Stimulated activated CD4-positive, alpha-beta T cell treated with anti-CD3 and anti-CD28 coated beads, Interleukin-1b, Interleukin-23, amount 100 ng/mL, for 24 hours (primary cell): ENCODE measurements at regions not wholly inside any gene's neighbourhood (a gene's known extent, or its start where the extent isn't known, plus 50 kb on each side); places are given as distances from the start of the nearest gene placed in this dataset.

Experiments used
- DNase-seq, 4 experiments: peaks; one replicate each; pipeline ENCODE4 v3.0.0-alpha.2; 2020; ENCODE audit warnings: low read depth in 4 of 4, low spot score in 1 of 4

GRCh38 chr7:98565103-98565502 lies 52.0 kb upstream of the NPTX2 start:
- DNase-seq: no peak

DNA sequence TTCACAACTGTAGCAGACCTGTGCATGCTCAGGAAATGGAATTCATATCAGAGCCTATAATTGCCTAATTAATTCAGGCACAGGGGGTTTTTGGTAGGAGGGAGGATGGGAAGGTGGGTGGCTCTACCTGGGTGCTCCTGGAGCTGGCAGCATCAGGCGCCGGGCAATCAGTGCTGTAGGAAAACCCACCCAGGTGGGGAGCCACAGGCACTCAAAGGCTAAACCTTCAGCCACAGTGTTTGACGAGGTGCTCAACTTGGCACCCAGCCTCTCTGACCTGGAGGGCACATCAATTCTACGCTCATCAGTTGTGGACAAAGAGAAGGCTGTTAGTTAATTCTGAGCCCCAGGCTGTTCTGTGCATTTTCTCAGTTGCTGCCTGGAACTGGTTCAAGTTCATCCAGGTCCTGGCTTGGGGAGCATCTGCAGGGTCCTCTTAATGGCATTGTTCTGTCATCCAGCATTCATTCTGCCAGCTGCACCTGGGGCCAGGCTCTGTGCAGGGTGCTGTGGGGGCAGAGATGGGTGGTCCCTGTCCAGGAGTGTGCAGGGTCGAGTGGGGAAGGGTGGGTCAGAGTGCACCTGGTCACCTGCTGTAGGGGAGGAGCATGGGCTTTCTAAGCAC lies 54.1 kb upstream of the NPTX2 start:
- no peak for DNase-seq

GRCh38 chr7:98562381-98562823 lies 54.7 kb upstream of the NPTX2 start:
- DNase-seq: no peak

- DNase-seq: no peak
These were observed 57.1 kb upstream of the NPTX2 start for GRCh38 chr7:98559958-98560357.

GRCh38 chr7:98559219-98559618 lies 57.9 kb upstream of the NPTX2 start:
- DNase-seq: no peak

GRCh38 chr7:98557538-98558031 lies 59.5 kb upstream of the NPTX2 start:
- DNase-seq: no peak

GRCh38 chr7:98556288-98556687 lies 60.8 kb upstream of the NPTX2 start:
- DNase-seq: no peak

GRCh38 chr7:98555403-98555802 lies 61.7 kb upstream of the NPTX2 start:
- no peak for DNase-seq

DNA sequence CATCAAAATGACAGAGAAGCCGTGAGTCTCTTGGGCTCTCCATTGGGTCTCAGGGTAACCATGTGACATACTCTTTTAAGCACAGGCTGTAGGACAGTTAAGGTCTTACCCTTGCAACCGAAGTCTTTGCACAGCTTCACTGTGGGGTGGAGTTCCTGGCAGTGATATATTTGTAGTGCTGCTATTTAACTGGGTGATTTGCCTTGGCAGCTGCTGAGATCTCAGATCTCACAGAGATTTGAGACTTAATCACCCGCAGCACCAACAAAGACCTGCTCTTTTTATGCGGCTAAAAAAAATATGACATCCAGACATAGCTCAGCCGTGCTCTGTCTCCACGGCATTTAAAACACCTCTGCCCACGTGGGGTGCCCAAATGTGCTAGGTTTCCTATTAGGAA lies 63.4 kb upstream of the NPTX2 start:
- DNase-seq: no peak

DNA sequence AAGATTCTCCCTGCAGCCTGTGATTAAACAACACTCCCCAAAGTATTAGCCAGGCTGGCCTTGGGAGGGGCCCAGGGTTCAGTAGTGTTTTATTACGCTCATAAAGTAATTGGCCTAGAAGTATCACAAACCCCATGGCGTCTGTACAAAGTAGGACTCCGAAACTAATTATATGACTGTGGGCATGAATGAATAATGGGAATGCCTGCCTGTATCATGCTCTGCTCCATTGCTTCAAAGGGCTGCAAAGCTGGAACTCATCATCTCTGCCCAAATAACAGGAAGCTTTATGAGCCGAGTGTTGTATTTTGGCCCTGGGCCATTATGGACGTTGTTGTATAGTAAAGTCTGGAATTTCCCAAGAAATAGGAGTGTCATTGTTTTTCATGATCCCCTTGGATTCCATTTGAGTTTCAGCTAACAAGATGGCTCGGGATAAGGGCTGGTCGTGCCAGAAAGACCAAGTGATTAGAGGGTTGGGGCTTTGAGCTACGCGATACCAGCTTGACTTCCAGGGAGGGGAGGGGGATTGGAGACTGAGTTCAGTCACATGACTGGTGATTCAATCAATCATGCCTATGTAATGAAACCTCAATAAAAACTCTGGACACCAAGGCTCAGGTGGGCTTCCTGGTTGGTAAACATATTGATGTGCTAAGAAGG lies 65.3 kb upstream of the NPTX2 start:
- no peak for DNase-seq

DNA sequence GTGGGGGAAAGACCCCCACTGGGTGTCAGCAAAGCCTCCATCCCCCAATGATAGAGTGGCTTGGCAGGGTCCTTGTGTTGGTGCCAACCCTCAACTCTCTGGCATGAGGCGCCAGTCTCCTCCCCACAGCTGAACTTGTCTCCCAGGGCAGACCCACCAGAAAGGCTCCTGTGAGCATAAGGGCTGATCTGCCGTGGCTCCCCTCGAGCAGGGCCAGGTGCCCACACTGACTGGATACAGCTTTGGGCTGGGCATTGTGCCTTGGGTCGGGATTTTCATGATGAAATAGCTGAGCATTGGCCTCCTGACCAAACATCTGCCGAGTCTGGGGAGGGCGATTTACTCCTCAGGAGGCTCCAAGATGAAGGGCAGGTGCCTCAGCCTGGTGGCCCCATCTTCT lies 68.1 kb upstream of the NPTX2 start:
- DNase-seq: no peak

- DNase-seq: no peak
These were observed 68.7 kb upstream of the NPTX2 start for GRCh38 chr7:98548370-98548769.

- no peak for DNase-seq
These were observed 76.0 kb upstream of the NPTX2 start for GRCh38 chr7:98541101-98541500.

DNA sequence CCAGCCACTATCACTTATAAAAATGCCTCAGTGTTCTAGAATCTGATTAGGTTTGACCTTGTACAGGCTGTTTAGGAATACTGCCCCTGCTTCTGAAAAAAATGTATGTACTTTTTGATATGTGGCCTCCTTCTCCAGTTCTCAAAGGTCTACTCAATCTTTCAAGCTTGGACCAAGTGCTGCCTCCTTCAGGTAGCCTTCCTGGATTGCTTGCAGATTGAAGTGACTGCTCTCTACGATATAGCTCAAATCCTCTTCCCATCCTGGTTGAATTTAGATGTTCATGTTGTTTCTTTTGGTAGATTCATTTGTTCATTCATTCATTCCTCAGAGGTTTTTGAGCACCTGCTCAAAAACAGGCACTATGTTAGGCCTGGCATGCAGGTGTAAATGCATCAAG lies 77.2 kb upstream of the NPTX2 start:
- no peak for DNase-seq

DNA sequence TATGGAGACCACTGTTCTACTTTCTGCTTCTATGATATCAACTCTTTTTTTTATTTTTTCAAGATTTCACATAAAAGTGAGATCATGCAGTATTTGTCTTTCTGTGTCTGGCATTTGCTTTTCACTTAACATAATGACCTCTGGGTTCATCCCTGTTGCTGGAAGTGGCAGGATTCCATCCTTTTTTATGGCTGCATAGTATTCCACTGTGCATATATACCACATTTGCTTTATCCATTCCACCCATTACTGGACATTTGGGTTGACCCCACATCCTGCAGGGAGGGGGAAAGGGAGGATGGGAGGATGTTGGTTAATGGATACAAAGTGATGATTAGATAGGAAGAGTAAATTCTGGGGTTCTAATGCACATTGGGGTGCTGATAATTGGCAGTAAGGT lies 80.3 kb upstream of the NPTX2 start:
- DNase-seq: no peak

DNA sequence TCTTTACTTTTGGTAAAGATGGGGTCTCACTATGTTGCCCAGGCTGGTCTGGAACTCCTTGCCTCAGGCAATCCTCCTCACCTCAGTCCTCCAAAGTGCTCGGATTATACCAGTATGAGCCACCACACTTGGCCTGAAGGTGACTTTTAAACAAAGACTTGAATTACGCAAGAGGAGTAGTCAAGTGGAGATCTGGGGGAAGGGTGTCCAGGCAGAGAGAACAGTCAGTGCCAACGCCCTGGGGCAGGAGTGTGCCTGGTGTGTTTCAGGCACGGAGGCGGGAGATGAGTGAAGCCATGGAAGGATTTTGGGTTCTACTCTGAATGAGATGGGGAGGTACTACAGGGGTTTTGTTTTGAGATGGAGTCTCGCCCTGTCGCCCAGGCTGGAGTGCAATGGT lies 82.6 kb upstream of the NPTX2 start:
- DNase-seq: no peak

DNA sequence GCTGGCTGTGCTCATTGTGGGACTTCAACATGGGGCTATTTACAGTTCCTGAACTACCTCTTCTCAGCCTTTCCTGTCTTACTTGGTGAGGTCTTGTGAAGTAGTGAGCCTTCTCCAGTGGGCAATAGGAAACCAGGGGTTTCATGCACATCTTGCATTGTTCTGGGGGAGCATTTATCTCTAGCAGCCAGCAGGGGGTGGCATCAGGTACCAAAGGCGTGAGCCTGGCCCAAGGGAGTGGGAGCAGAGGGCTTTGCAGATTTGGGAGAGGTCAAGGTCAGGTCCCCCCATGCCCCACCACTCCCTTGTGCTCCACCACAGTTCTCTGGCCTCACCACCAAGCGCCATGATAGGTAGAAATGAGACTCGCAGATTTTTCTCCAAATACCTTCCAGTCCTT lies 85.4 kb upstream of the NPTX2 start:
- DNase-seq: no peak

DNA sequence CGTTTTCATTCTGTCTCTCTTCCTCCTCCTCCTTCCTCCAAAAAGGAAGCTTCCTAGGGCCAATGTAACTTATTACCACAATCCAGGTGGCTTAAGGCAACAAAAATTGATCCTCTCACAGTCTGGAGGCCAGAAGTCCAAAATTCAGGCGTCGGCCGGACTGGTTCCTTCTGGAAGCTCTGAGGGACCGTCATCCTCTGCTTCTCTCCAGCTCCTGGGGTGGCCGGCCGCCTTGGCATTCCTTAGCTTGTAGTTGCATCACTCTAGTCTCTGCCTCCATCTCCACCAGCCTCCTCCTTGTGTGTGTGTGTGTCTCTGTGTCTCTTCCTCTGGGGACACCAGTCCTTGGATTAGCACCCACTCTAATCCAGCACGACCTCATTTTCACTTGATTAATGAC lies 89.0 kb upstream of the NPTX2 start:
- DNase-seq: no peak

DNA sequence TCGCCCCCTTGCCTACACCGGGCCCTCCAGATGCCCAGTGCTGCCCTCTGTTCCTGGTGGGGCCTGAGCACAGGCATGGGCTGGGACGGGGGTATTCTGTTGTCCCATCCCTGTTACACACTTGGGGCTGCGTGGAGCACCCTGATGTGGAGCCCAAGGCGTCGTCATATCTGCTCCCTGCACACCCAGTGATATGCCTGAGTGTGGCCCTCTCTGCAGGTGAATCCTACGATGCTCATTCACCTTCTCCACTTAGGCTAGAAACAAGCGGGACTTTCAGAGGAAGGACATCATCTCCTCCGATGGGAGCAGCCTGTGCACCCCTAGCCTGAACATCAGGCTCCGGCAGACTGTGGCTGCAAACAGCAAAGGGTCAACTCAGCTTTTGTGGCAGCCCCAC lies 91.0 kb upstream of the NPTX2 start:
- DNase-seq: no peak

DNA sequence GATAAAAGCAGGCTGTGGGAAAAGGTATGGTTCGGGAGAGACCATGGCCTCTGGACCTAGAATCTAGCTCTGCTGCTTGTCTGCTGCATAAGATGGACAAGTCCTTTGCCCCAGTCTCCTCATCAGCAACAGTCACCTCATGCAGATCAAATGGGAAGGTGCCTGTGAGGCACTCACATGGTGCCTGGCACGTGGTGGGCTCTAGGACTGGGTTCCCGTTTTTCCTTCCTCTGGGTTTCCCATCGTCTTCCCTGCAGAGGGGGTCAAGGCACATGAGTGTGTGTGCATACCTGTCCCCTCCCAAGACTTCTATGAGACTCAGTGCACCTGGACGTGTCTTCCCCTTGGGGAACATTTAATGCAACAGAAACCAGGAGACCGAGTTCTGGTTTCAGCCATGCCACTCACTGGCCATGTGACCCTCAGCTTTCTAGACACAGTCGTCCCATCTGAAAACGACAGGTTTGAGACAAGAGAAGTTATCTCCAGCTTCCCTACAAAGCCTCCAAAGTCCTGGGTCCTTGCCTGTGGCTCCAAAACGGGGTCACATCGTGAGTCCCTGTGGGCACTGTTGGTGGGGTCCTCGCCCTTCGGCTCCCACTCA lies 95.9 kb upstream of the NPTX2 start:
- DNase-seq: no peak

DNA sequence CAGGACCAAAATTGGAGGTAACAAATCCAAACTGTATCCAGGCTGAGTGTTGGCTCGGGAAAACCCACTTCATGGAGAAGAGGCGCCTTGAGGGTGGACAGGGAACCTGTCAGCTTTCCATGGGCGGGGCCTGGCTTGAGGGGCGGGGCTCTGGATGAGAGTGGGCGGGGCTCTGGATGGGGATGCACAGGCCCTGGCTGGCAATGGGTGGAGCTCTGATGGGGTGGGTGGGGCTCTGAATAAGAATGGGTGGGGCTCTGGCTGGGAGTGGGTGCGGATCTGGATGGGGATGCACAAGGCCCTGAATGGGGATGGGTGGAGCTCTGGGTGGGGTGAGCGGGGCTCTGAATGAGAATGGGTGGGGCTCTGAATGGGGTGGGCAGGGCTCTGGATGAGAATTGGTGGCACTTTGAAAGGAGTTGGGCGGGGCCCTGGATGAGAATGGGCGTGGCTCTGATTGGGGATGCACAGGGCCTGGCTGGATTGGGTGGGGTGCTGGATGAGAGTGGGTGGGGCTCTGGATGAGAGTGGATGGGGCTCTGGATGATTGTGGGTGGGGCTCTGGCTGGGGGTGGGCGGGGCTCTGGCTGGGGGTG lies 96.6 kb upstream of the NPTX2 start:
- no peak for DNase-seq
